CD4-positive, alpha-beta T cell (primary cell): ENCODE measurements at regions not wholly inside any gene's neighbourhood (a gene's known extent, or its start where the extent isn't known, plus 50 kb on each side); places are given as distances from the start of the nearest gene placed in this dataset.

Source experiments
- ATAC-seq: fragments of 200-7000 bp; cut with Tn5 transposase; one replicate; pipeline ENCODE4 v1.10.0; 2022; ENCODE audit warnings: mild to moderate bottlenecking; ENCODE audit not compliant: poor library complexity
- CTCF ChIA-PET: fragments of 350-600 bp; sonication (Branson Sonifier 250); formaldehyde crosslinking; loops from one replicate; lab custom pipeline; 2021; ENCODE audit warnings: antibody characterized with exemption, inconsistent platforms; lab: Charles Lee
- POLR2A ChIA-PET: fragments of 350-600 bp; sonication (Branson Sonifier 250); formaldehyde crosslinking; loops from one replicate; lab custom pipeline; 2021; ENCODE audit warnings: antibody characterized with exemption, inconsistent platforms; lab: Charles Lee
- DNase-seq, 14 experiments: peaks; one replicate each; pipeline ENCODE4 v3.0.0-alpha.2; 2013 to 2020; ENCODE audit warnings: mixed read lengths in 2 of 14
- H3K27ac ChIP-seq, 2 donors: one replicate each; pipeline versions ENCODE4 v1.5.1 to v1.7.0; 2013; ENCODE audit warnings: low read length in 2 of 2, low read depth in 1 of 2, mild to moderate bottlenecking in 1 of 2
- H3K27me3 ChIP-seq, 2 experiments: 1 replicate in 1 of 2; 2 replicates in 1 of 2; pipeline versions ENCODE4 v1.6.1 to v1.7.0; 2013; ENCODE audit warnings: low read length in 2 of 2, control low read depth in 1 of 2, mild to moderate bottlenecking in 1 of 2, moderate library complexity in 1 of 2; ENCODE audit not compliant: insufficient read depth in 2 of 2, control insufficient read depth in 1 of 2
- H3K36me3 ChIP-seq: one replicate; pipeline ENCODE4 v1.6.1; 2013; ENCODE audit warnings: low read length, control low read depth; ENCODE audit not compliant: insufficient read depth
- H3K4me1 ChIP-seq: one replicate; pipeline ENCODE4 v1.6.1; 2013; ENCODE audit warnings: low read length, control low read depth; ENCODE audit not compliant: insufficient read depth
- H3K4me3 ChIP-seq: one replicate; pipeline ENCODE4 v1.5.1; 2013; ENCODE audit warnings: mild to moderate bottlenecking, low read length, moderate library complexity
- H3K9me3 ChIP-seq, 2 experiments: 1 replicate in 1 of 2; 2 replicates in 1 of 2; pipeline versions ENCODE4 v1.6.1 to v1.7.0; 2013; ENCODE audit warnings: low read length in 2 of 2, mild to moderate bottlenecking in 2 of 2, control low read depth in 1 of 2, moderate library complexity in 1 of 2; ENCODE audit not compliant: control insufficient read depth in 1 of 2, insufficient read depth in 1 of 2
- H3K27ac Mint-ChIP-seq: one replicate; pipeline ENCODE4 v1.8.0; 2020; ENCODE audit warnings: mixed read lengths
- H3K27me3 Mint-ChIP-seq: one replicate; pipeline ENCODE4 v1.8.0; 2021; ENCODE audit warnings: mixed read lengths
- H3K36me3 Mint-ChIP-seq: one replicate; pipeline ENCODE4 v1.8.0; 2021; ENCODE audit warnings: low read depth, mixed read lengths
- H3K4me1 Mint-ChIP-seq: one replicate; pipeline ENCODE4 v1.8.0; 2021; ENCODE audit warnings: low read depth, mixed read lengths
- H3K4me3 Mint-ChIP-seq: one replicate; pipeline ENCODE4 v1.8.0; 2020; ENCODE audit warnings: mild to moderate bottlenecking, mixed read lengths
- H3K9me3 Mint-ChIP-seq: one replicate; pipeline ENCODE4 v1.8.0; 2020; ENCODE audit warnings: mixed read lengths
- intact Hi-C, 2 experiments: fragments of 100-400 bp; cut with DNase I in 1 of 2; cut with micrococcal nuclease in 1 of 2; formaldehyde crosslinking; loops; one replicate each; pipeline versions ENCODE4 v1.15.1 to v1.9.0; 2023 to 2025; cut with DNase I, micrococcal nuclease
- TF ChIP-seq, protein P1 (sequence below): fragments of 200-600 bp; IDR thresholded peaks from one replicate; pipeline ENCODE4 v1.8.0; 2022; ENCODE audit warnings: antibody characterized with exemption, mild to moderate bottlenecking

DNA sequence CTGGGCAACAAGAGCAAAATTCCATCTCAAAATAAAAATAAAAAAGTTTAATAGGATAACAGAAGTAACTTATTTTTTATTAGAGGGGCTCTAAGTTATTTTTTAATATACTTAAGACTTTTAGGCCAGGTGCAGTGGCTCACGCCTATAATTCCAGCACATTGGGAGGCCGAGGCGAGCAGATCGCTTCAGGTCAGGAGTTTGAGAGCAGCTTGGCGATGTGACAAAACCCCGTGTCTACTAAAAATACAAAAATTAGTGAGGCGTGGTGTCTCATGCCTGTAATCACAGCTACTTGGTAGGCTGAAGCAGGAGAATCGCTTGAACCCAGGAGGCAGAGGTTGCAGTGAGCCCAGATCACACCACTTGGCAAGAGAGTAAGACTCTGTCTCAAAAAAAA lies 180.5 kb upstream of the NR5A2 start:
- no peak overlapping the region for H3K4me3 ChIP-seq
- ATAC-seq: no peak
- no peak overlapping the region for H3K27ac ChIP-seq
- TF ChIP-seq, protein P1, sequence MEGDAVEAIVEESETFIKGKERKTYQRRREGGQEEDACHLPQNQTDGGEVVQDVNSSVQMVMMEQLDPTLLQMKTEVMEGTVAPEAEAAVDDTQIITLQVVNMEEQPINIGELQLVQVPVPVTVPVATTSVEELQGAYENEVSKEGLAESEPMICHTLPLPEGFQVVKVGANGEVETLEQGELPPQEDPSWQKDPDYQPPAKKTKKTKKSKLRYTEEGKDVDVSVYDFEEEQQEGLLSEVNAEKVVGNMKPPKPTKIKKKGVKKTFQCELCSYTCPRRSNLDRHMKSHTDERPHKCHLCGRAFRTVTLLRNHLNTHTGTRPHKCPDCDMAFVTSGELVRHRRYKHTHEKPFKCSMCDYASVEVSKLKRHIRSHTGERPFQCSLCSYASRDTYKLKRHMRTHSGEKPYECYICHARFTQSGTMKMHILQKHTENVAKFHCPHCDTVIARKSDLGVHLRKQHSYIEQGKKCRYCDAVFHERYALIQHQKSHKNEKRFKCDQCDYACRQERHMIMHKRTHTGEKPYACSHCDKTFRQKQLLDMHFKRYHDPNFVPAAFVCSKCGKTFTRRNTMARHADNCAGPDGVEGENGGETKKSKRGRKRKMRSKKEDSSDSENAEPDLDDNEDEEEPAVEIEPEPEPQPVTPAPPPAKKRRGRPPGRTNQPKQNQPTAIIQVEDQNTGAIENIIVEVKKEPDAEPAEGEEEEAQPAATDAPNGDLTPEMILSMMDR: no peak
- H3K27me3 ChIP-seq: peaks cover 0 to 8% of the 10 kb centered on the region in 2 experiments
- Mint-ChIP-seq H3K9me3 (peaks cover 3% of the 10 kb centered on the region), H3K27ac (no peak overlapping the region), H3K4me3 (no peak overlapping the region), H3K36me3 (no peaks in the 10 kb centered on the region), H3K4me1 (no peaks in the 10 kb centered on the region), H3K27me3 (peaks cover 6% of the 10 kb centered on the region)
- CTCF ChIA-PET: no interaction called here
- POLR2A ChIA-PET: no interaction called here
- DNase-seq: no peak
- intact Hi-C loops: no loop called here
- H3K9me3 ChIP-seq: no peaks in the 10 kb centered on the region
- no peaks in the 10 kb centered on the region for H3K36me3 ChIP-seq
- no peaks in the 10 kb centered on the region for H3K4me1 ChIP-seq

- Mint-ChIP-seq H3K36me3 (no peaks in the 10 kb centered on the region), H3K4me3 (no peak overlapping the region), H3K27ac (no peak overlapping the region), H3K4me1 (no peaks in the 10 kb centered on the region), H3K27me3 (peaks cover 6% of the 10 kb centered on the region), H3K9me3 (no peaks in the 10 kb centered on the region)
- DNase-seq (no peak), ATAC-seq (no peak)
- Histone ChIP-seq H3K36me3 (no peaks in the 10 kb centered on the region), H3K4me3 (no peak overlapping the region), H3K27ac (no peak overlapping the region), H3K9me3 (no peaks in the 10 kb centered on the region), H3K4me1 (no peaks in the 10 kb centered on the region), H3K27me3 (peaks cover 0 to 8% of the 10 kb centered on the region in 2 experiments)
- ChIA-PET POLR2A (no interaction called here), CTCF (no interaction called here)
- intact Hi-C loops: no loop called here
- TF ChIP-seq, protein P1: no peak
Measured at GRCh38 chr1:199851439-199852140, 175.9 kb upstream of the NR5A2 start.

- DNase-seq (no peak), ATAC-seq (no peak)
- peaks cover 0 to 3% of the 10 kb centered on the region in 2 experiments for H3K27me3 ChIP-seq
- Mint-ChIP-seq H3K4me1 (peaks cover 9% of the 10 kb centered on the region), H3K9me3 (no peaks in the 10 kb centered on the region), H3K27me3 (no peaks in the 10 kb centered on the region), H3K27ac (no peak overlapping the region), H3K4me3 (no peak overlapping the region), H3K36me3 (no peaks in the 10 kb centered on the region)
- no peak overlapping the region for H3K27ac ChIP-seq
- no peak overlapping the region for H3K4me3 ChIP-seq
- POLR2A ChIA-PET: no interaction called here
- H3K9me3 ChIP-seq: no peaks in the 10 kb centered on the region
- CTCF ChIA-PET: no interaction called here
- no peaks in the 10 kb centered on the region for H3K4me1 ChIP-seq
- intact Hi-C loops: no loop called here
- H3K36me3 ChIP-seq: no peaks in the 10 kb centered on the region
- TF ChIP-seq, protein P1: no peak
Measured at GRCh38 chr1:199854686-199855321, 172.7 kb upstream of the NR5A2 start.
